AG04450 (cell line): ENCODE measurements at regions not wholly inside any gene's neighbourhood (a gene's known extent, or its start where the extent isn't known, plus 50 kb on each side); places are given as distances from the start of the nearest gene placed in this dataset.

ENCODE experiments used
- CTCF ChIA-PET: fragments of 300-600, 350-600 bp; formaldehyde crosslinking; extraction: SDS; loops from one replicate; lab custom pipeline; 2022; ENCODE audit warnings: antibody characterized with exemption, inconsistent platforms; lab: Charles Lee
- POLR2A ChIA-PET: fragments of 350-600 bp; formaldehyde crosslinking; extraction: SDS; loops from one replicate; lab custom pipeline; 2021; ENCODE audit warnings: antibody characterized with exemption, inconsistent platforms; lab: Yijun Ruan, JAX
- DNase-seq: peaks from one replicate; pipeline ENCODE4 v3.0.0-alpha.2; 2011; ENCODE audit warnings: low read depth, low spot score
- H3K27ac ChIP-seq: one replicate; pipeline ENCODE4 v1.5.1; 2012; ENCODE audit warnings: low read depth, low read length, control low read depth
- H3K27me3 ChIP-seq: one replicate; pipeline ENCODE4 v1.6.0; 2012; ENCODE audit warnings: low read length; ENCODE audit not compliant: control insufficient read depth, insufficient read depth
- H3K4me3 ChIP-seq: 2 replicates; pipeline ENCODE4 v1.5.1; 2011; ENCODE audit warnings: mild to moderate bottlenecking, low read depth, low read length, control low read depth
- H3K9me3 ChIP-seq: 2 replicates; pipeline ENCODE4 v1.5.1; 2012; ENCODE audit warnings: low read length; ENCODE audit not compliant: control insufficient read depth, insufficient read depth
- CTCF ChIP-seq: IDR thresholded peaks from 2 replicates; pipeline ENCODE4 v1.5.1; 2011; ENCODE audit warnings: low read depth, low read length, control low read depth, inconsistent platforms

GRCh38 chr15:46410705-46411104, 775.9 kb downstream of the SQOR start:
- no peak for TF ChIP-seq CTCF
- ChIA-PET POLR2A (no interaction called here), CTCF (no interaction called here)
- Histone ChIP-seq H3K27me3 (no peaks in the 10 kb centered on the region), H3K4me3 (no peak overlapping the region), H3K27ac (no peak overlapping the region), H3K9me3 (peaks cover 4% of the 10 kb centered on the region; the same call in 1 of the 2 replicates)
- no peak for DNase-seq

- CTCF ChIA-PET, result no interaction called here
- POLR2A ChIA-PET, result no interaction called here
- Histone ChIP-seq H3K27me3 (no peaks in the 10 kb centered on the region), H3K27ac (no peak overlapping the region), H3K9me3 (peaks cover 4% of the 10 kb centered on the region; the same call in 1 of the 2 replicates), H3K4me3 (no peak overlapping the region)
- TF ChIP-seq CTCF, result no peak
- DNase-seq, result no peak
Measured at GRCh38 chr15:46411900-46412299, 777.1 kb downstream of the SQOR start.

GRCh38 chr15:46413799-46414198, 779.0 kb downstream of the SQOR start:
- TF ChIP-seq CTCF, result no peak
- Histone ChIP-seq H3K9me3 (peaks cover 4% of the 10 kb centered on the region; the same call in 1 of the 2 replicates), H3K4me3 (no peak overlapping the region), H3K27ac (no peak overlapping the region), H3K27me3 (no peaks in the 10 kb centered on the region)
- DNase-seq, result no peak
- ChIA-PET CTCF (no interaction called here), POLR2A (no interaction called here)

- Histone ChIP-seq H3K27me3 (no peaks in the 10 kb centered on the region), H3K27ac (no peak overlapping the region), H3K9me3 (no peaks in the 10 kb centered on the region), H3K4me3 (no peak overlapping the region)
- no peak for DNase-seq
- ChIA-PET POLR2A (no interaction called here), CTCF (no interaction called here)
- TF ChIP-seq CTCF, result no peak
Measured at GRCh38 chr15:46416544-46416943, 781.7 kb downstream of the SQOR start.

GRCh38 chr15:46420990-46421389, 786.2 kb downstream of the SQOR start:
- no peak for DNase-seq
- no peak for TF ChIP-seq CTCF
- H3K27me3 ChIP-seq, result no peaks in the 10 kb centered on the region
- H3K4me3 ChIP-seq, result no peak overlapping the region
- peaks cover 10% of the 10 kb centered on the region for H3K9me3 ChIP-seq
- POLR2A ChIA-PET, result no interaction called here
- CTCF ChIA-PET, result no interaction called here
- H3K27ac ChIP-seq, result no peak overlapping the region
